Activated B cell treated with CpG ODN at 0.5 μM for 24 hours (primary cell): ENCODE measurements at regions not wholly inside any gene's neighbourhood (a gene's known extent, or its start where the extent isn't known, plus 50 kb on each side); places are given as distances from the start of the nearest gene placed in this dataset.

ENCODE experiments used
- ATAC-seq: fragments of 200-7000 bp; cut with Tn5 transposase; one replicate; pipeline ENCODE4 v1.10.0; 2021; ENCODE audit warnings: low read depth, mild to moderate bottlenecking, moderate library complexity
- CTCF ChIA-PET: fragments of 350-600 bp; sonication (Branson Sonifier 250); formaldehyde crosslinking; loops from one replicate; lab custom pipeline; 2021; ENCODE audit warnings: antibody characterized with exemption; lab: Charles Lee
- POLR2A ChIA-PET: fragments of 350-600 bp; sonication (Branson Sonifier 250); formaldehyde crosslinking; loops from one replicate; lab custom pipeline; 2021; ENCODE audit warnings: antibody characterized with exemption; lab: Charles Lee
- DNase-seq: peaks from one replicate; pipeline ENCODE4 v3.0.0; 2022
- H3K27ac Mint-ChIP-seq: one replicate; pipeline ENCODE4 v1.8.0; 2020; ENCODE audit warnings: mixed read lengths
- H3K27me3 Mint-ChIP-seq: one replicate; pipeline ENCODE4 v1.8.0; 2021; ENCODE audit warnings: mixed read lengths
- H3K36me3 Mint-ChIP-seq: one replicate; pipeline ENCODE4 v1.8.0; 2021; ENCODE audit warnings: low read depth, mixed read lengths
- H3K4me1 Mint-ChIP-seq: one replicate; pipeline ENCODE4 v1.8.0; 2021; ENCODE audit warnings: mixed read lengths
- H3K4me3 Mint-ChIP-seq: one replicate; pipeline ENCODE4 v1.8.0; 2020; ENCODE audit warnings: mild to moderate bottlenecking, mixed read lengths
- H3K9me3 Mint-ChIP-seq: one replicate; pipeline ENCODE4 v1.8.0; 2020; ENCODE audit warnings: mixed read lengths
- CTCF ChIP-seq: fragments of 200-600 bp; IDR thresholded peaks from one replicate; pipeline ENCODE4 v1.8.0; 2022; ENCODE audit warnings: antibody characterized with exemption, mild to moderate bottlenecking
- intact Hi-C: fragments of 100-400 bp; cut with micrococcal nuclease; formaldehyde crosslinking; loops from one replicate; pipeline ENCODE4 v1.15.1; 2024

- ATAC-seq = no peak
- CTCF ChIA-PET = no interaction called here
- Mint-ChIP-seq H3K9me3 (no peaks in the 10 kb centered on the region), H3K4me1 (no peaks in the 10 kb centered on the region), H3K27ac (no peak overlapping the region), H3K27me3 (no peaks in the 10 kb centered on the region), H3K4me3 (no peak overlapping the region), H3K36me3 (no peaks in the 10 kb centered on the region)
- DNase-seq = no peak
- intact Hi-C loops = no loop called here
- POLR2A ChIA-PET = no interaction called here
- TF ChIP-seq CTCF = no peak
Measured at GRCh38 chrX:107561468-107562215, 66.7 kb upstream of the PRPS1 start.

GRCh38 chrX:107562482-107562881 is 65.8 kb upstream of the PRPS1 start:
- Mint-ChIP-seq H3K4me3 (no peak overlapping the region), H3K4me1 (no peaks in the 10 kb centered on the region), H3K9me3 (no peaks in the 10 kb centered on the region), H3K27ac (no peak overlapping the region), H3K27me3 (no peaks in the 10 kb centered on the region), H3K36me3 (no peaks in the 10 kb centered on the region)
- TF ChIP-seq CTCF = no peak
- DNase-seq (no peak), ATAC-seq (no peak)
- intact Hi-C loops = no loop called here
- ChIA-PET POLR2A (no interaction called here), CTCF (no interaction called here)

- ChIA-PET POLR2A (no interaction called here), CTCF (no interaction called here)
- no peak for DNase-seq
- Mint-ChIP-seq H3K4me3 (no peak overlapping the region), H3K27ac (no peak overlapping the region), H3K36me3 (no peaks in the 10 kb centered on the region), H3K9me3 (no peaks in the 10 kb centered on the region), H3K4me1 (no peaks in the 10 kb centered on the region), H3K27me3 (no peaks in the 10 kb centered on the region)
- no peak for ATAC-seq
- intact Hi-C loops = no loop called here
- no peak for TF ChIP-seq CTCF
Measured at GRCh38 chrX:107563824-107564223, 64.5 kb upstream of the PRPS1 start.

- ChIA-PET CTCF (no interaction called here), POLR2A (no interaction called here)
- Mint-ChIP-seq H3K27ac (no peak overlapping the region), H3K9me3 (no peaks in the 10 kb centered on the region), H3K4me3 (no peak overlapping the region), H3K27me3 (no peaks in the 10 kb centered on the region), H3K4me1 (no peaks in the 10 kb centered on the region), H3K36me3 (no peaks in the 10 kb centered on the region)
- no peak for TF ChIP-seq CTCF
- ATAC-seq (no peak), DNase-seq (no peak)
- intact Hi-C loops = no loop called here
Measured at GRCh38 chrX:107565015-107565414, 63.3 kb upstream of the PRPS1 start.

- ChIA-PET POLR2A (no interaction called here), CTCF (no interaction called here)
- H3K27me3 Mint-ChIP-seq = no peaks in the 10 kb centered on the region
- no peaks in the 10 kb centered on the region for H3K36me3 Mint-ChIP-seq
- no peaks in the 10 kb centered on the region for H3K4me1 Mint-ChIP-seq
- H3K27ac Mint-ChIP-seq = no peak overlapping the region
- DNase-seq (no peak), ATAC-seq (no peak)
- intact Hi-C loops = no loop called here
- TF ChIP-seq CTCF = no peak
- H3K9me3 Mint-ChIP-seq = no peaks in the 10 kb centered on the region
- H3K4me3 Mint-ChIP-seq = no peak overlapping the region
Measured at GRCh38 chrX:107565931-107566603, 62.2 kb upstream of the PRPS1 start.
